Inflammatory macrophage treated with lipopolysaccharide for 4 hours (primary cell): ENCODE measurements at regions not wholly inside any gene's neighbourhood (a gene's known extent, or its start where the extent isn't known, plus 50 kb on each side); places are given as distances from the start of the nearest gene placed in this dataset.

Experiments used
- DNase-seq: peaks from one replicate; pipeline ENCODE4 v3.0.0-alpha.2; 2020

DNA sequence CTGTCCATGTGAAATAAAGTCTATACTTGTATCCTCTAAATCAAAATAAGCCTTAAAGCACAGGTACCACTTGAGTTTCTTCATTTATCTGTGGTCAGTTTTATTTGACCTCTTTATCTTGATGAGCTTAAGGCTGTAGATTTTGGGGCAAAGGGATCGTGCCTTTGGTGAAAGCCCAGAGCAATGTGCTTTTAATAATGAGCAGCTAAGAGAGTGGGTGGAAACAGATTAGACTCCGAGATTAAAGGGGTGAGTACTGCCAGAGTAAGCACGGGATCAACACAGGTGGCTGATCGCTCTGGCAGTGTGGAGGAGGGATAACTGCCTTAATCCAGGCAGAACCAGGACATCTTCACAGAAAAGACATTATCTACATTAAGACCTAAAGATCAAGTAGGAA lies 280.4 kb downstream of the TDRD15 start:
- DNase-seq: no peak

DNA sequence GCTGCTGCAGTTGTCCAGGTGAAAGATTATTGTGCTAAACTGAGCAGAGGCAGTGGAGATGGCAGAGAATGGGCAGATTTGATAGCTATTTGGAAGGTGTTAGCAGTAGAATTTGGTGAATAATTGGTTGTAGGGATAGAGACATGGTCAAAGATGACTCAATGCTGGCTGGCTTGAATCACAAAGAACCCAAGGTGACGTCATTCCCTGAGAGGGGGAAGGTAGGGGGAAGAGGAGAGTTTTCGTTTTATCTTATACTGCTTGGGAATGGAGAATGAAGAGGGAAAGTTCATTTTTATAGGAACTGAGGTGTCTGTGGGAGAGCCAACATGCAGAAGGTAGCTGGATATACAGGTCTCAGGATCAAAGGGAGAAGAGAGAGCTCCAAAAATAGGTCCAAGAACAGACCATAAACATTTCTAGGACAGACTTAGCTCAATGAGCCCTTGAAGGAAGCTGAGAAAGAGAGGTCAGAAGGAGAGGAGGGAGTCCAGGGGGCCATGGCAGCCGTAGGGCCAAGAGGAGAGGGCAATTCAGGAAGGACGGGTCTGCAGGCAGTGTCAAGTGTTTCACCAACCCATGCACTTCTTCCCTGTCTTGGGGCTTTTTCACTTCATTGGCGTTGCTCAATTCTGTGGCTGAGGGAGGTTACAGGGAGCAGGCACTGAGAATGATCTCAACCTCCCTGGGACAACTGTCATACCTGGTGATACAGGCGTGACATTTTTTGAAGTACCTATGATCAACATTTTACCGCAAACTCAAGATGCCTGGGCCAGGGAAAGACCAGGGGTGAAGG lies 281.3 kb downstream of the TDRD15 start:
- no peak for DNase-seq

- no peak for DNase-seq
Measured at GRCh38 chr2:21406386-21406785, 282.6 kb downstream of the TDRD15 start.

DNA sequence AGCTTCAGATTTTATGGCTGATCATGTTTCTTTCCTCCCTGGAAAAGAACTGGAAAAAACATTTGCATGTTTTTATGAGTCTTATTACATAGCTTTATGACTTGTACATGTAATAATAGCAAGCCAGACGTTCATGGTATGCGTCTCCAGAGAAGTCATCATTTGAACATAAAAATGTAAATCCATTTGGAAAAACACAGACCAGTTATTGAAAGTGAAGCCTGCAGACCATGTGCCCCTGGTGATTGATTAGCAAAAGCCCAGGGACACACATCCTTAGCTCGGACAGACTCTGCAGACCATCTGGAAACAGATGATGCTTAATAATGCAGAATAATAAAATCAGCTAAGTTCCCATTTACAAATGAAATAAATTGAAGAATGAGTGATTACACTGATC lies 283.1 kb downstream of the TDRD15 start:
- DNase-seq: no peak

DNA sequence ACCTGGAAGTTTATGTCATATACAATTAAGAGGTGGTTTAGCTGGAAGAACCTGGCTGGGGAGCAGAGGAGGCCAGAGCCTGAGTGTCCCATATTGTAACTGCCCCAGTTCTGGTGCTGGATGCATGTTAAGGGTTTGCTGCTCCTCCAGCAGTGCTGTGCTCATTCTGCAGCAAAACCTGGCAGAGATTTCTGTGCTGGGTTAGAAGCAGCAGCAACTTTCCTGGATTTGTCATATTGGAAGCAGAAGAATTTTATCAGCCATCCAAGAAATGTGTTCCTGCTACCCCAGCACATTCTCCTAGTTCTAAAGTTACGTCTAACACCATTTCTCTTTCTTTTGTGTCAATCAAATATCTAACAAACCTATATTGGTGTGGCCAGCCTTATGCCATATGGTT lies 284.1 kb downstream of the TDRD15 start:
- DNase-seq: no peak

DNA sequence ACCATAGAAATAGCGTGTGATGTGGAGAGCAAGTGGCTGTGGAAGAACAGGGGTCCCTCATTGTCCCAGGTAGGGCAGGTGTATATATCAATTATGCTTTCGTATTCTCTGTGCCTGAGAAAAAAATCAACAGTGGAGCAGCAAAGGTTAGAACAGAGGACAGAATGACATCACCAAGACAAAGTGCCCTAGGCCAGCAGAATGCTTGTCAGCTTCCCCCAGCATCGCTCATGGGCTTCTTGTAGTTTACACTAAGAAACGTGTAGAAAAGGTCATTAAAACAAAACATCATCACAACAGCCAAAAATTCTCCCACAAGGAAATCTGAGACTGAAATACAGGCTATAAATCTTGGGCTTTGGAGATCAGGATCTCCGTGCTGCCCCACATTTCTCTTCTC lies 288.0 kb downstream of the TDRD15 start:
- DNase-seq: no peak

DNA sequence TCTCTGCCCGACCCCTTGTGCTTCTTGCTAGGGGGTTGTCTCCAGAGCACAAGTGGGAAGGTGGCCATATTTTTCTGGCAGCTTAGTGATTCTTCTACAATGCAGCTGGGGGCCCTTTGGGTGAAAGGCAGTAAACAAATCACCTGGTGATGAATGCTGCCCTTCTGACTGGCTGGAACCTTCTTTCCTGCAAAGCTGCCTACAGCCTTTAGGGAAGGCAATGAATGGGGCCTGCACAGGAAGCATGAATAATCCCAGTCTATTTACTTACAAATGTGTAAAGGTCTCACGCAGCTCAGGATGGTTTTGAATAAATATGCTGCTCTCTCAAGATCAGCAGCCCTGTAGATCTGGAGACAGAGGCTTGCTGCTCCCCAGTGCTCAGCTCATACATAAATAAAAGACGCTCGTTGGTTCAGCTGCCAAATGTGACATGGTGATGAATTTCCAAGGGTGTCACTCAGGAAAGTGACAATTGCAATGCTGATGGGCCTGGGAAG lies 289.2 kb downstream of the TDRD15 start:
- DNase-seq: no peak

- DNase-seq: no peak
Measured at GRCh38 chr2:21415234-21415633, 291.5 kb downstream of the TDRD15 start.

DNA sequence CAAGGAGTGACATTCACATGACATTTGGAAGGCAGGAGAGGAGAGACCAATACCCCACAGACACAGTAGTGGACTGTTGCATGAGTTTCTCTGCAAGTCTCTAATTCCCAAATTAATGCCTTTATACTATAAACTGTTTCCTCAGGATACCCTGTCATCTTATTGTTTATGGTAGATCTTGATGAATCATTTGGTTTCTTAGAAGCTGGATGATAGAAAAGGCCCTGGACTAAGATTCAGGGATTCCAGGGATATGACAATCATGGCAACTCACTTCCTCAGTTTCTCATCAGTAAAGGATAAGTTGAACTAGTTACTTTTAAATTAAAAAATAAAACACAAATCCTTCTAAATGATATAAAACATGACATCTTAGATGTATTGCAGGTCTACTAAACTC lies 292.5 kb downstream of the TDRD15 start:
- no peak for DNase-seq

- no peak for DNase-seq
Measured at GRCh38 chr2:21418456-21418855, 294.7 kb downstream of the TDRD15 start.

DNA sequence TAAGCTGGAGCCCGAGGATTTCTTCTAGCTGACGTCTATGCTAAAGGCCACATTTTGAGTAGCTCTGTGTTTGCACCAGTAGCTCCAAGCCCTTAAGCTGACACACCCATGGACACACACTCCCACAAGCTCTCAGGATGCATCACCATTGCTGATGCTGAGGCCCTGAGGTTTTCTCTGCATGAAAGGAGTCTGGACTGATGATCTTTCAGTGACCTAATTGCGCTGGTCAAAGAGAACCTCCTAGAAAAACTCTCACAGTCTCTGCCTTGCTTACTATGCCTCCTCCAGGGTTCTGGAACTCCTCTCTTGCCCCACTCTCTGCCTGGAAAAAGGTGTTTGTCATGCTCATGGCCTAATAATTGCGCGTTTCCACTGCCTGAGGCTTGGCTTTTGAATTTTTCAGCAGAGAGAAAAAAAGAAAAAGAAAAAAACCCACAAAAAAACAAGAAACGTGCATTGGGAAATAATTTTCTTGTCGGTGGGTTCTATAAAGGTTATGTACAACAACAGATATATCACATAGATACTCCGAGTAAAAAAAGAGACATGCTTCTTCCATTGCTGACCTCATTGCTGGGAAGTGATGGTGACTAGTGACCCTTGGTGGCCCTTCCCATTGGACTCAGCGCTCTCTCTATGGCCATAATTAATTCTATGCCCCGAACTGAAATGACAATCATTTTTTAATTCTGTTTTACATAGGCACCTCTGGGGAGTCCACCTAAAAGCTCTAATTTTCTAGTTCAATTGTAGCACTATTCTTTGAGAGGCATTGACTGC lies 297.0 kb downstream of the TDRD15 start:
- DNase-seq: no peak

- no peak for DNase-seq
Measured at GRCh38 chr2:21422050-21422449, 298.3 kb downstream of the TDRD15 start.

DNA sequence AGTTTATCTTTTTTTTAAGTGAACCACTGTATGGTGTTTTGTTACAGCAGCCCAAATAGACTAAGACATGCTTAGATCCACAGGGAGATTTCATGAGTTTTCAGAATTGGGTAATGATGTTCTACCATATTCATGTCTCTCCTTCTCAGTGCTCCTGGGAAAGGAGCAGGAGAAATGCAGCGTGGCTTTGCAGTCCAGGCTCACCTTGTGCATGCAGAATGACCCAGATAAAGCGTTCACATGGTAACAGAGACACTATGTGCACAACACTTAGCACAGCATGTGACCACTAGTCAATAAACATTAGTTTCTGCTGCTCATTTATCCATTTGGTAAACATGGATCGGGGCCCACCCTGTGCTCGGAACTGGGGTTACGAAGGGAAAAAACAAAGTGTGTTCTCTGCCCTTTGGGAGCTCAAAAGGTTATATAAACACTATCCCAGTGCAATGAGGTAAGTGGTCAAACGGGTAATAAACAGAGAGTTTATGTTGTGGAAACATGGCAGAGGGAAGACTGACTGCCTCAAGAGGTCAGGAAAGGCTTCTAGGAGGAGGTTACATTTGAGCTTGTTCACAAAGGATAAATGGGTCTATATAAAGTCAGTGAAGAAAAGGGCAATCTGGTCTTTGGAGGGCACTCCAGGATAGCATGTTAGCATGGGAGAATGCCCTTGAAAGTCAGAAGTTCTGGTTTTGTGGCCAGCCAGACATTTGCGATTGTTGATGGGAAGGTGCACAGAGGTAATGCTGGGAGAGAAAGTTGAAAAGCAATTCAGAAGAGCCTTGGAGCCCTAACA lies 299.2 kb downstream of the TDRD15 start:
- no peak for DNase-seq

DNA sequence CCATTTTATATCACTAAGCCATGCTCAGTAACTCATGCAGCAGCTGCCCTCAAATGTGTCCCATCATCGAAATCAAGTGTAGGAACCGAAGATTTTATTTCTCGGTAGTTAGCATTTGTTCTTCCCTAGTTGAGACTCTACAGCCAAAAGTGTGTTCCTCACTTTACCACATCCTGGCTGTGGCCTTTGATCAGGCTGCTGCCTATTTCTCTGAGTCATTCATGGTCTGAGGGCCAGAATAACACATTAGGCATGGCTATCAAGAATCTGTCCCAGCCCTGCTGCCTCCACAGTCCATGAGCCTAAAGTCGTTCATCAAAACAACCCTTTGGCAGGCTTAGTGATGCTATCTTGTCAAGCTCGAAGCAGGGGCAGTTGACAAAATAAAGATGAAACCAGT lies 300.1 kb downstream of the TDRD15 start:
- no peak for DNase-seq

- no peak for DNase-seq
Measured at GRCh38 chr2:21424375-21424774, 300.6 kb downstream of the TDRD15 start.

DNA sequence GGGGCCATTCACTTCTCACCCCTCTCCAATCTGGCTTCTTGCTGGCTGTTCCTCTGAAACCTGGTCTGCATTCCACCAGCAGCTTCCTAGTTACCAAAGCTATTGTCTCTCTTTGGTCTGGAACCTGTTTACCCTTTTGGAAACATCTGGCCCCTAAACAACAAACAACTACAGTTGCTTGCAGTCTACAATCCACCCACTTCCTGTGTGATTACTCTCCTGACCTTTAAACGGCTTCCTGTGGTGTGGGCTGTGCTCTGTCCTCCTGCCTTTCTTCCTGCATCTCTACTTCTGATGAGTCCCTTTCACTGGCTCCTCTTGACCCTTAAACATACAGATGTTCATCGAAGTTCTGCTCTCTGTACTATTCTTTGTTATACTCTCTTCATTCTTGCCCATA lies 303.8 kb downstream of the TDRD15 start:
- DNase-seq: no peak

DNA sequence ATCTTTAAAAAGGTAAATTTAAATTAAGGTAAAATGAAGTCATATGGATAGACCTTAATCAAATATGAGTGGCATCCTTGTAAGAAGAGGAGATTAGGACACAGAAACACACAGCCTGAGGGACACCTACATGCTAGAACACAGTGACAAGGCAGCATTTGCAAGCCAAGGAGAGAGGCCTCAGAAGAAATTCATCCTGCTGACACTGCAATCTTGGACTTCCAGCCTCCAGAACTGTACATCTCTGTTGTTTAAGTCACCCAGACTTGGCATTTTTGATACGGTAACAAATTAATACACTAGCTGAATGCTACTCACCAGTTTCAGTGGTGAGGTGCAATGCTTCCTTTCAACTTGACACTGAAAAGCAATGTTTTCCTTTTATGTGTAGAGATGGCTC lies 305.0 kb downstream of the TDRD15 start:
- DNase-seq: no peak

DNA sequence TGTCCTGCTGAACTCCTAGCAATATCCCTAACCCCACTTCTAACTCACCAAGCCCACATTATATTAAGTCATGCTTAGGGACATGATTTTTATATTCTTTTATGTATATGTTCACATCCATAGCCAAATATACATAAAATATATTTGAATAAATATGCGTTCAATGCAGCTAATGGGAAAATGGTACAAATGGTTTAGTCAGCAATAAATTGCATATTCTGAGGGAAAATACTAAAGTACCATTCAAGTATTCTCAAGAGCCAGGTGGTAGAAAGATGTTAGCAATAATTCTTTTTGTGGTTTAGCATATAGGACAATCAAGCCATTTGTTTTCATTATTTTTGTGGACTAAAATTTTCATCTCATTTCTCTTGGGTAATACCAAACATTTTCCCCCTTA lies 306.0 kb downstream of the TDRD15 start:
- no peak for DNase-seq

GRCh38 chr2:21431078-21431477 lies 307.3 kb downstream of the TDRD15 start:
- DNase-seq: no peak

GRCh38 chr2:21438949-21439348 lies 315.2 kb downstream of the TDRD15 start:
- DNase-seq: no peak

GRCh38 chr2:21441442-21441841 lies 317.7 kb downstream of the TDRD15 start:
- DNase-seq: no peak

DNA sequence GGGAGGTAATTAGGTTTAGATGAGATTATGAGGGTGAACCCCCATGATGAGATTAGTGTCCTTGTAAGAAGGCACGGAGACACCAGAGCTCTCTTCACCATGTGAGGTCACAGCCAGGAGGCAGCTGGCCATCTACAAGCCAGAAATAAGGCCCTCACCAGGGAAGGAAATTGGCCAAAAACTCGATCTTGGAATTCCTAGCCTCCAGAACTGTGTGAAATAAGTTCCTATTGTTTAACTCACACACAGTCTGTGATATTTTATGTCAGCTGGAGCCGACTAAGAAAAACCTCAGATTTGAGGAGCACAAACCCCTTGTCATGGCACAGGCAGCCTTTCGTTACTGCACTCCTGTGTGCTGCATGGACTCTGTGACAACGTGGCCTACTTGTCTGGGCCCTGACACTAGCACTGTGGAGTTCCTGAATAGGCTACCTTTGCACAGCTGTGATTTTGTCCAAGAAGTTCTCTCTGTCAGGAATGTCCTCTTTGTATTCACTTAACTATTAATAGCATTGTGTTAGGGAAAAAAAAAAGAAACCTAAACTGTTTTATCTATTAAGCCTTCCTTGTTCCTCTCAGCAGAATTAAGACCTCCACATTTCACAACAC lies 319.8 kb downstream of the TDRD15 start:
- DNase-seq: no peak

GRCh38 chr2:21449881-21450280 lies 326.1 kb downstream of the TDRD15 start:
- DNase-seq: no peak
